GF-D8 (cell line): ENCODE measurements at regions not wholly inside any gene's neighbourhood (a gene's known extent, or its start where the extent isn't known, plus 50 kb on each side); places are given as distances from the start of the nearest gene placed in this dataset.
"Not testable (repeated sequence)": the region's sequence is repeated elsewhere in the genome, so short reads cannot be mapped to it uniquely, and the experiment has no call there.

ENCODE experiments used
- DNase-seq: peaks from one replicate; lab custom pipeline; 2025; lab: John Stamatoyannopoulos, UW

DNA sequence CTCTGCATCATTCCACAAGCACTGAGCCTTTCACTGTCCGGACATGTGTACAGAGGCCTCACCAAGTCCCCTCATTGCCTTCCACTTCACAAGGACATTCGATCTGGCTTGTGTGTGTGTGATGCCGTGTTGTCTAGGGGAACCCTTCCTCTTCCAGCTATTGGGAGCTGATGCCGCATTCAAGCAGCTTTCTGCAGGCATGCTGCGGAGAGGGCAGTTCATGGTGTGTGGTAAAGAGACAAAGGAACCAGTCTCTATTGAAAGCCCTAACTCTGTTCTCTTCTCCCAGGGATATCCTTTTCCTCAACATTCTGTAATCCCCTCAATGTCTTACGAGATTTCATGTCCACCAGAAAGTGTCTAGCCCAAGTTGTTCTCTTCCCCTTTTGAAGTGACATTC is 141.6 kb downstream of the ALOX5 start:
- DNase-seq, result no peak

- no peak for DNase-seq
These were observed 140.6 kb downstream of the ALOX5 start for GRCh38 chr10:45514291-45515270.

DNA sequence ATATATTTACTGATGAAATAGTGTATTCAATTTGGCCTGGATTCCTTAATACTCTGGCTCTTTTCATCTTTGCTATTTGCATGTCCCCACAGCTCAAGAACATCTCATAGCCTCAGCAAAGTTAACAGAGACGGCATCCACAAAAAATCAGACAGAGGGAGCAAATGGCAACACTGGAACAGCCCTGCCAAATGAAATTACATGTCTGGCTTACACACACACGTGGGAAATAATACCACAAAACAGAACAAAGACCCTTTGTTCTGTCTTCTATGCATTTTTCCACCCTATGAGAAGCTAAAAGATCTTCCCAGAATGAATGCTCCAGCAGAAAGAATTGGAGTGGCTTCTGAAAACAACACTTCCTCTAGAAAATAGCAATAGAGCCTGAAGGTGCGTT is 139.5 kb downstream of the ALOX5 start:
- DNase-seq, result no peak

- not testable (repeated sequence) for DNase-seq
These were observed 137.9 kb downstream of the ALOX5 start for GRCh38 chr10:45511926-45512325.

GRCh38 chr10:45509491-45509890 is 135.5 kb downstream of the ALOX5 start:
- DNase-seq, result no peak

DNA sequence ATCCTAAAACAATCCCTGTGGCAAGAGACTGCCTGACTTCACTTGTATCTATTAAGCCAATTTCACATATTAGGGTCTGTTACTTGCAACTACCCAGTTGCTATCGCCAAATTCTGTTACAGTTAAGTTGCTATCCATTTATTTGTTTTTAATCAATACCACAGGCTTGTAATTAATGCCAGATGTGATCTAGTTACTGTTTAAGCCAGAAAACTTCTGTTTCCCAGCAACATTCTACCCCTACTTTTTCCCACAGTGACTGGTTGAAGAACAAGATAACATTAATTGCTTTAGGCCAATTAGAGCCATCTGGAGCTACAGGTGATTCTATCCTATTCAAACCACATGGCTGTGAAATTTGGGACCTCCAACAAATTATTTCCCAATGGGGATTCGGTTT is 131.3 kb downstream of the ALOX5 start:
- no peak for DNase-seq

DNA sequence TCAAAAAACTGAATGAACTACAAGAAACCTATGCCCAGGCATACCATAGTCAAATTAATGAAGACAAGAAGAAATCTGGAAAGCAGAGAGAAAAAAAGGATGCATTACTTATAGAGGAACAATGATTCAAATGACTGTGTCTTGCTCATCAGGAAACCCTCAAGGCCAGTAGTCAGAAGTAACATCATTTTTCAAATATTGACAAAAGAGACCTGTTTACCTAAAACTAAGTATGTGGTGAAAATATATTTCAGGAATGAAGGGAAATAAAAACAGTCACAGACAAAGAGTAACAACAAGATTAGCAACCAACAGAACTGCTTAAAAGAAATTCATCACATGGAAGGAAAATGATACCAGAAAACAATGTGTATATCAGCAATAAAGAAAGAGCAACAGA is 128.4 kb downstream of the ALOX5 start:
- no peak for DNase-seq

DNA sequence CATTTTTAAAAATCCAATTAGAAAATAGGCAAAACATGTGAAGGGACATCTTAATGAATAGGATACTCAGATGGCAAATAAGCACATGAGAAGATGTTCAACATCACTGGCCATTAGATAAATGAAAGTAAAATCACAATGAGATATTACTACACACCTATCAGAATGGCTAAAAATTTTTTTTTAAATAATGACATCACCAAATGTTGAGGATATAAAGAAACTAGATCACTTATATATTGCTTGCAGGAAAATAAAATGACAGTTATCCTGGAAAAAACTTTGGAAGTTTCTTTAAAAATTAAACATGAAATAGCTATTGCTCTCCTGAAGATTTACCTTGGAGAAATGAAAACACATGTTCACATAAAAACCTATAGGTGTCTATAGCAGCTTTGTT is 127.8 kb downstream of the ALOX5 start:
- no peak for DNase-seq

DNA sequence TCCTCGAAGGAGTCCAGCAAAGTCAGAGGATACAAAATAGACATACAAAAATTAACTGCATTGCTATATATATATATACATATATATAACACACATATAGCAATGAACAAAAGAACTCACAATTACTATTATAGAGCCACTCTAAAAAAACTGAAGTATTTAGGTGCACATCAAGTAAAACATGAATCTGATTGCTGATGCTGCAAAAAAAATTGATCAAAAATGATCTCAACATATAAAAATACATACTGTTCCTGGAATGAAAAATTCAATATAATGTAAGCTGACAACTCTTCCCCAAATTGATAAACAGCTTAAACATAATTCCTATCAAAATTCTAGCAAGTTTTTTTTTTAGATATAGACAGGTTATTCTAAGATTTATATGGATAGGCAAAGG is 126.8 kb downstream of the ALOX5 start:
- DNase-seq, result no peak

GRCh38 chr10:45500304-45500703 is 126.3 kb downstream of the ALOX5 start:
- DNase-seq, result no peak

DNA sequence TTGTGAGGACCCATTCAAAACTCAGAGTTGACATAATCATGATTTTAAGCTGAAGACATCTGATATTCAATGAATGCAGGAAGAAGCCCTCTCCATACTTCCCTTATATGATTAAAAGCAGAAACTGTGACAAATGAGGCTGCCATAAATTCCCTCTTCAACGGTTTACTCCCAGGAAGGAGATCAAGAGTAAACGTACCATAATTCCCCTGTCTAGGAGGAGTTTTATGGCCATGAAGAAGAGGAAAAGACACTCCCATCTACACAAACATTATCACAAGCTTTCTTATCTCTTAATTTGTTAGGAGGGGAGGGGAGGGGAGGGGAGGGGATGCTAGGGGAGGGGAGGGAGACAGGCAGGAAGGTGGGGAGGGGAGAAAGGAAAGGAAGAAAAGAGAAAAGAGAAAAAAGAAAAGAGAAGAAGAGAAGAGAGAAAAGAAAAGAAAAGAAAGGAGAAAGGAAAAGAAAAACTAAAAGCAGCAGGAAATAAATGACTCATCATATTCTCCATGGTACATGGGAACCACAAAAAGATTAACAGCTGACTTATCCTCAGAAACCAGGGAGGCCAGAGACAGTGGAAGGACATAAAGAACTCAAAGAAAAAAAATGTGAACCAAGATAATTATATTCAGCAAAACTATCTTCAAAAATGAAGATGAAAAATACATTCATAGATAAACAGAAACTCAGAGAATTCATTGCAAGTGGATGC is 121.6 kb downstream of the ALOX5 start:
- DNase-seq, result no peak
